Muscle of arm (tissue), 1 donor: ENCODE measurements at regions not wholly inside any gene's neighbourhood (a gene's known extent, or its start where the extent isn't known, plus 50 kb on each side); places are given as distances from the start of the nearest gene placed in this dataset.

ENCODE experiments used
- DNase-seq: peaks from one replicate; pipeline ENCODE4 v3.0.0-alpha.2; 2013

- no peak for DNase-seq
These were observed 1169.2 kb upstream of the NXPH2 start for GRCh38 chr2:139949242-139949972.

GRCh38 chr2:139946690-139947089 lies 1166.5 kb upstream of the NXPH2 start:
- no peak for DNase-seq

GRCh38 chr2:139940686-139941085 lies 1160.5 kb upstream of the NXPH2 start:
- no peak for DNase-seq

GRCh38 chr2:139925903-139926302 lies 1145.7 kb upstream of the NXPH2 start:
- no peak for DNase-seq

- no peak for DNase-seq
These were observed 1143.9 kb upstream of the NXPH2 start for GRCh38 chr2:139924070-139924469.

- DNase-seq, result no peak
These were observed 1138.8 kb upstream of the NXPH2 start for GRCh38 chr2:139918982-139919381.

GRCh38 chr2:139917690-139918384 lies 1137.6 kb upstream of the NXPH2 start:
- no peak for DNase-seq

- peak; percentile 7 for DNase-seq
These were observed 1136.6 kb upstream of the NXPH2 start for GRCh38 chr2:139916822-139917221.

GRCh38 chr2:139911160-139911559 lies 1131.0 kb upstream of the NXPH2 start:
- no peak for DNase-seq

- DNase-seq, result no peak
These were observed 1128.9 kb upstream of the NXPH2 start for GRCh38 chr2:139909136-139909535.

- no peak for DNase-seq
These were observed 1125.4 kb upstream of the NXPH2 start for GRCh38 chr2:139905624-139906023.

- DNase-seq, result no peak
These were observed 1111.4 kb upstream of the NXPH2 start for GRCh38 chr2:139891636-139892035.

- no peak for DNase-seq
These were observed 1105.8 kb upstream of the NXPH2 start for GRCh38 chr2:139885921-139886498.

- DNase-seq, result no peak
These were observed 1096.8 kb upstream of the NXPH2 start for GRCh38 chr2:139876964-139877363.

- no peak for DNase-seq
These were observed 1096.1 kb upstream of the NXPH2 start for GRCh38 chr2:139876321-139876720.

- no peak for DNase-seq
These were observed 1092.3 kb upstream of the NXPH2 start for GRCh38 chr2:139872503-139872902.

GRCh38 chr2:139872032-139872431 lies 1091.8 kb upstream of the NXPH2 start:
- no peak for DNase-seq

- no peak for DNase-seq
These were observed 1087.5 kb upstream of the NXPH2 start for GRCh38 chr2:139867601-139868226.

- DNase-seq, result no peak
These were observed 1084.7 kb upstream of the NXPH2 start for GRCh38 chr2:139864821-139865302.

- DNase-seq, result no peak
These were observed 1074.7 kb upstream of the NXPH2 start for GRCh38 chr2:139854769-139855483.

- DNase-seq, result no peak
These were observed 1070.2 kb upstream of the NXPH2 start for GRCh38 chr2:139850254-139850890.
